Spleen (tissue), 11 donors: ENCODE measurements at regions not wholly inside any gene's neighbourhood (a gene's known extent, or its start where the extent isn't known, plus 50 kb on each side); places are given as distances from the start of the nearest gene placed in this dataset.

Experiments
- DNase-seq: peaks from one replicate; pipeline ENCODE4 v3.0.0-alpha.2; 2020
- H3K27ac ChIP-seq, 8 donors: fragments of 200-600 bp; sonication (generic) in 7 of 8; 1 replicate in 4 of 8; 2 replicates in 4 of 8; pipeline versions ENCODE4 v1.5.0 to v1.8.0; 2016 to 2021; ENCODE audit warnings: inconsistent platforms in 4 of 8, mild to moderate bottlenecking in 4 of 8, moderate library complexity in 1 of 8
- H3K27me3 ChIP-seq, 7 donors: fragments of 200-600 bp; sonication (generic) in 6 of 7; replicated peaks in 1 of 7; 1 replicate in 4 of 7; 2 replicates in 3 of 7; pipeline versions ENCODE4 v1.5.0 to v1.8.0; 2016 to 2021; ENCODE audit warnings: inconsistent platforms in 3 of 7, mild to moderate bottlenecking in 1 of 7
- H3K36me3 ChIP-seq, 6 donors: fragments of 200-600 bp; sonication (generic) in 5 of 6; 1 replicate in 4 of 6; 2 replicates in 2 of 6; pipeline versions ENCODE4 v1.5.0 to v1.8.0; 2016 to 2021; ENCODE audit warnings: inconsistent platforms in 2 of 6
- H3K4me1 ChIP-seq, 6 donors: fragments of 200-600 bp; sonication (generic) in 5 of 6; 1 replicate in 3 of 6; 2 replicates in 3 of 6; pipeline versions ENCODE4 v1.5.0 to v1.8.0; 2016 to 2021; ENCODE audit warnings: inconsistent platforms in 3 of 6
- H3K4me3 ChIP-seq, 8 donors: fragments of 200-600 bp; sonication (generic) in 7 of 8; 1 replicate in 4 of 8; 2 replicates in 4 of 8; pipeline versions ENCODE4 v1.5.0 to v1.8.0; 2016 to 2021; ENCODE audit warnings: inconsistent platforms in 4 of 8, mild to moderate bottlenecking in 4 of 8, moderate library complexity in 2 of 8
- H3K9me3 ChIP-seq, 8 donors: fragments of 200-600 bp; sonication (generic) in 7 of 8; 1 replicate in 4 of 8; 2 replicates in 4 of 8; pipeline versions ENCODE4 v1.5.0 to v1.8.0; 2016 to 2021; ENCODE audit warnings: inconsistent platforms in 4 of 8
- POLR2A ChIP-seq, 3 donors: fragments of 450-650 bp; IDR thresholded peaks; one replicate each; pipeline ENCODE4 v1.5.1; 2017; ENCODE audit warnings: antibody characterized with exemption in 3 of 3, mild to moderate bottlenecking in 1 of 3
- POLR2AphosphoS5 ChIP-seq, 3 donors: sonication (generic); formaldehyde crosslinking; IDR thresholded peaks; one replicate each; pipeline ENCODE4 v1.5.1; 2017; ENCODE audit warnings: antibody characterized with exemption in 3 of 3
- WGBS, 5 donors: extraction: QIAGEN DNeasy Blood & Tissue Kit in 3 of 5; methylation state at CpG; one replicate each; pipeline versions ENCODE4 v1.1.5 to v1.1.7; 2013 to 2018; 5-methylcytosine and 5-hydroxymethylcytosine counted together
- intact Hi-C: fragments of 100-400 bp; cut with DNase I; formaldehyde crosslinking; loops from one replicate; pipeline ENCODE4 v1.15.0; 2023; ENCODE audit warnings: low total_unique reads
- TF ChIP-seq, protein P1 (sequence below), 11 experiments: fragments of 200-600 bp in 7 of 11; fragments of 450-650 bp in 4 of 11; sonication (generic) in 4 of 11; IDR thresholded peaks in 8 of 11; conservative IDR thresholded peaks in 3 of 11; 1 replicate in 7 of 11; 2 replicates in 4 of 11; pipeline versions ENCODE4 v1.4.0 to v1.8.0; 2016 to 2021; ENCODE audit warnings: antibody characterized with exemption in 11 of 11, inconsistent platforms in 4 of 11, mild to moderate bottlenecking in 1 of 11
- donor health status: healthy with polysubstance abuse.
- donor health status: DM: no; HTN: no; CAD: no; lungs with moderate emphysema.
- donor health status: DM: no; HTN: no; CAD: no.
- donor health status: Bipolar disorder and iron deficiency.
- donor health status: healthy.
- donor health status: DM: no; HTN: no; CAD: no.
- donor health status: DM: yes; HTN: yes; CAD: no.

DNA sequence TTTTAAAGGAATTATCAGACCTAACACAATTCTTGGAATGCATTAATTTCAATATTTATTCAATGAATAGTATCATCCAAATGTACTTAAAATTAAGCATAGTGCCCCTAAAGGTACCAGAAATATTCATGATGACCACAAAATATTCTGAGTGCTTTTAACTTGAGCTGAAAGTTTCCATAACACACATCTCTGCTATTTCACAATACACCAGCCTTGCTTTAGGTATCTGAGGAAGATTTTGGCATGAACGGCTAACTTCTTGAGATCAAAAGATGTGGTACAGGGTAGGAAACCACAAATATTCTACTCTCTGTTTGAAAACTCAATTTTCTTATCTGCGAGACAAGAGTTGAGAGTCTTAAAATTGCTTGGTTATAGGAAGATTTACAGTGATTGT is 538.3 kb upstream of the PCDH7 start:
- H3K27ac ChIP-seq, result no peak overlapping the region
- H3K9me3 ChIP-seq, result peaks cover 0 to 5% (median 0%) of the 10 kb centered on the region in 8 donors
- TF ChIP-seq POLR2AphosphoS5 (IDR thresholded peaks at IDR 0.05) (no peak), POLR2A (IDR thresholded peaks at IDR 0.05) (no peak)
- TF ChIP-seq, protein P1, sequence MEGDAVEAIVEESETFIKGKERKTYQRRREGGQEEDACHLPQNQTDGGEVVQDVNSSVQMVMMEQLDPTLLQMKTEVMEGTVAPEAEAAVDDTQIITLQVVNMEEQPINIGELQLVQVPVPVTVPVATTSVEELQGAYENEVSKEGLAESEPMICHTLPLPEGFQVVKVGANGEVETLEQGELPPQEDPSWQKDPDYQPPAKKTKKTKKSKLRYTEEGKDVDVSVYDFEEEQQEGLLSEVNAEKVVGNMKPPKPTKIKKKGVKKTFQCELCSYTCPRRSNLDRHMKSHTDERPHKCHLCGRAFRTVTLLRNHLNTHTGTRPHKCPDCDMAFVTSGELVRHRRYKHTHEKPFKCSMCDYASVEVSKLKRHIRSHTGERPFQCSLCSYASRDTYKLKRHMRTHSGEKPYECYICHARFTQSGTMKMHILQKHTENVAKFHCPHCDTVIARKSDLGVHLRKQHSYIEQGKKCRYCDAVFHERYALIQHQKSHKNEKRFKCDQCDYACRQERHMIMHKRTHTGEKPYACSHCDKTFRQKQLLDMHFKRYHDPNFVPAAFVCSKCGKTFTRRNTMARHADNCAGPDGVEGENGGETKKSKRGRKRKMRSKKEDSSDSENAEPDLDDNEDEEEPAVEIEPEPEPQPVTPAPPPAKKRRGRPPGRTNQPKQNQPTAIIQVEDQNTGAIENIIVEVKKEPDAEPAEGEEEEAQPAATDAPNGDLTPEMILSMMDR (IDR thresholded peaks at IDR 0.05 in 8 of 11, conservative IDR thresholded peaks at IDR 0.05 in 3 of 11), result no peak
- WGBS, 5 donors, result 73 to 83% (median 79%) methylated on average over 2 of the region's 2 CpGs
- H3K27me3 ChIP-seq, result no peaks in the 10 kb centered on the region
- no peaks in the 10 kb centered on the region for H3K4me1 ChIP-seq
- H3K4me3 ChIP-seq, result no peak overlapping the region
- no peaks in the 10 kb centered on the region for H3K36me3 ChIP-seq
- intact Hi-C loops, result no loop called here
- no peak for DNase-seq

DNA sequence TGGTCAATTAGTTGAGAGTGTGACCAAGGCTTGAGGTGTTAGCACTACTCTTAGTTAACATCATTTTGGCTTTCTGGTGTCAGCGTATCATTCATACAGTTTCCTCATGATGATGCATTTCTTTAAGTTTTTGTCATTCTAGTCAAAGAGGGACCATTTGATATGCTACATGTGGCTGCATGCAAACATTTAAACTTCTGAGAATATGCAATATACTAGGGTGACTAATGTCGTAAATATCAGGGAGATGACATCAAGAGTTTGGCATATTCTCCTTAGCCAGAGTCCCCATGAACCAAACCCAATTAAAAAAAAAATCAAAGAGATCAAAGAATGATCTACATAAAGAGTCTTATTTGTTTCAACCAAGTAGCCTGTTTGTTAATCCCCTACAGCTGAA is 537.4 kb upstream of the PCDH7 start:
- 83 to 90% (median 89%) methylated on average over 2 of the region's 2 CpGs for WGBS, 5 donors
- intact Hi-C loops, result no loop called here
- no peak for DNase-seq
- no peaks in the 10 kb centered on the region for H3K27me3 ChIP-seq
- TF ChIP-seq POLR2A (IDR thresholded peaks at IDR 0.05) (no peak), POLR2AphosphoS5 (IDR thresholded peaks at IDR 0.05) (no peak)
- TF ChIP-seq, protein P1 (IDR thresholded peaks at IDR 0.05 in 8 of 11, conservative IDR thresholded peaks at IDR 0.05 in 3 of 11), result no peak
- H3K4me1 ChIP-seq, result no peaks in the 10 kb centered on the region
- no peak overlapping the region for H3K4me3 ChIP-seq
- H3K27ac ChIP-seq, result no peak overlapping the region
- H3K9me3 ChIP-seq, result peaks cover 0 to 10% (median 0%) of the 10 kb centered on the region in 8 donors
- no peaks in the 10 kb centered on the region for H3K36me3 ChIP-seq

DNA sequence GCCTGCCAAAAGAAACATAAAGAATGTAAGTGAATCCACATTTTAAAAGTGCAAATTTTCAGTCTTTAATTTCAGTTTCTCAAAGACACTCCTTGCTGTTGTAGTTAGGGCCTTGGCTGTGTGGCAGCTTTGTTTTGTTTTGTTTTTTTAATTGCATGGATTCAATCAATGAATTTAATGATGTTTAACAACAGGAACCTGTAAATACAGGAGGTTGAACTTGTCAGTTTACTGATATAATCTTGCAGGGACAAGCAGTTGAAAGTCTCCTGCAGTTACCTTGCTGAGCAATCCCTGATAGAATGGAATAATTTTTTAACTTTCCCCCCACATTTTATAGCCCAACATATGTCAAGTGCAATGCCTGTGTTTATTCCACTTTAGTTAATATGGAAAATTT is 528.3 kb upstream of the PCDH7 start:
- intact Hi-C loops, result no loop called here
- peaks cover 0 to 11% (median 0%) of the 10 kb centered on the region in 8 donors for H3K9me3 ChIP-seq
- TF ChIP-seq POLR2AphosphoS5 (IDR thresholded peaks at IDR 0.05), result no peak
- TF ChIP-seq, protein P1 (IDR thresholded peaks at IDR 0.05 in 8 of 11, conservative IDR thresholded peaks at IDR 0.05 in 3 of 11), result no peak
- no peak for TF ChIP-seq POLR2A (IDR thresholded peaks at IDR 0.05)

DNA sequence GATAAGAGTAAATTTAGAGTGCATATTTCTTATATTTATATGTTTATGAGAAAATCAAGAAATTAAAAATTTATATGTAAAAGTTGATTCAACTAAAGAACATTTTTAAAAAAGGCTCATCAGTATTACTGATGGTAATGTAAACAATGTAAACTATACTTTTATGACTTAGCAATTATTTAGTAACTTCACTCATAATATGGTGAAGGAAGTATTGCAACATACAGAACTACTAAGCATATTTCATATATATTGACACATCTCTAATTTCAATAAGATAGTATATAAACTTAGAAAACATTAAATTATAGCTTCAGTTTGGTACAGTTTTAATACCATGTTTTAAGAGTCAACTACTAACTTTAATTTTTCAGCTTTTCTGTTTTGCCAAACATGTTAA is 512.8 kb upstream of the PCDH7 start:
- intact Hi-C loops, result no loop called here
- H3K4me3 ChIP-seq, result no peak overlapping the region
- H3K9me3 ChIP-seq, result peaks cover 0 to 29% (median 18%) of the 10 kb centered on the region in 8 donors
- TF ChIP-seq POLR2A (IDR thresholded peaks at IDR 0.05), result no peak
- no peaks in the 10 kb centered on the region for H3K4me1 ChIP-seq
- no peaks in the 10 kb centered on the region for H3K27me3 ChIP-seq
- H3K36me3 ChIP-seq, result no peaks in the 10 kb centered on the region
- no peak for DNase-seq
- no peak overlapping the region for H3K27ac ChIP-seq

More for the DNA sequence above, 528.3 kb upstream of the PCDH7 start:
- no peak overlapping the region for H3K27ac ChIP-seq
- no peaks in the 10 kb centered on the region for H3K36me3 ChIP-seq
- no peak overlapping the region for H3K4me3 ChIP-seq
- DNase-seq, result no peak
- no peaks in the 10 kb centered on the region for H3K4me1 ChIP-seq
- H3K27me3 ChIP-seq, result no peaks in the 10 kb centered on the region
